GM19238 (cell line): ENCODE measurements at regions not wholly inside any gene's neighbourhood (a gene's known extent, or its start where the extent isn't known, plus 50 kb on each side); places are given as distances from the start of the nearest gene placed in this dataset.

Experiments used
- DNase-seq: peaks from one replicate; pipeline ENCODE4 v3.0.0; 2011; ENCODE audit warnings: low spot score; ENCODE audit not compliant: insufficient read length

DNA sequence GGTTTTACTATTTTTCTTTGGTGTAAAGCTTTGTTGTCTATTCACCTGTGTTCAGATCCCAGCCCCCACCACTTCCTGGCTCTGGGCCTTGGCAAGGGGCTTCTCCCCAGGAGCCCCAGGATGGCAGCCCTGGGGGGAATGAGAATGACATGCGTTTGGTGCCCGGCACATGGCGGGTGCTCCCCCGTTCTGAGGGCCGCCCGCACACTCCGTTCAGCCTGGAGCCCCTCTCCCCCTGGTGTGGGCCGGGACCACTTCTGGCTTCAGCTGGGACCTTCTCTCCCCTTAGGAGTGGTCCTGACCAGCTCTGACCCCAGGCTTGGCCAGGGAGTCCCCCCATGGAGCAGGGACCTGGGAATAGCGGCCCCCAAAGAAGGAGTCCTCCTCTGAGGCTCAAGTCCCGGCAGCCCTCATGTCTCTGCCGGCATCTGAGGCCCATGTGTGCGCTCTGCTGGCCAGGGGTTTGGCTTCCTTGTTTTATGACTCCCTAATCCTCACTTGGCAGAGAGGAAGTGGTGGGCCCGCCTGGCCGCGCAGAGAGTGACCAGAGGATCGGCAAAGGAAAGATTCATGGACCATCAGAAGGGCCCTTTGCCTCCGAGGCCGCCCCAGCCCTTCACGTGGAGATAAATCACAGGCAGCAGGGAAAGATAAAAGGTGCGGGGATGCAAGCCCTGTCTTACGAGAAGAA, 57.0 kb upstream of the LMX1B start:
- DNase-seq, result no peak

DNA sequence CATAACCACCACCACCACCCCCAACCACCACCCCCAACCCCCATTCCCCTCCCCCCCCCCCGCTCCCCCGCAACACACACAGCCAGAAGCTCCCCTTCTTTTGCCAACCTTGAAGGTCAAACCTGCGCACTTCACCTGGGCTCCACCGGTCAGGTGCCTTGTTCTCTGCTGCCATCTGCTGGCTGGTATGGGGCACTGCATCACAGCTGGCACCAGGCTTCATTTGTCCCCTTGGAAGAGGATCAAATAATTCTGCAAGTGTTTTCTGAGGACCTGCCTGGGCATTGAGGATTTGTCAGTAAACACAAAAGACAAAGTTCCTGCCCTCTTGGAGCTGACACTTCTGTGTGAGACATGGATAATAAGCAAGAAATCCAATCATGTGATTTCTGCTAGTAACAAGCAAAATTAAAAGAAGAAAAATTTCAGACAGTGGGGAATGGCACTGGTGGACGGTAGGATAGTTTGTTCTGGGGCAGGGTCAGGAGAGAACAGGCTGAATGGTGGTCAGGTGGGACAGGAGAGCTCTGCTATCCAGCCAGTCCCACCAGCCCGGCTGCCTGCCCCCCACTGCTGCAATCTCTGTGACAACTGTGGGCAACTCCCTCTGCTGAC, 55.6 kb upstream of the LMX1B start:
- DNase-seq, result peak; percentile 72

DNA sequence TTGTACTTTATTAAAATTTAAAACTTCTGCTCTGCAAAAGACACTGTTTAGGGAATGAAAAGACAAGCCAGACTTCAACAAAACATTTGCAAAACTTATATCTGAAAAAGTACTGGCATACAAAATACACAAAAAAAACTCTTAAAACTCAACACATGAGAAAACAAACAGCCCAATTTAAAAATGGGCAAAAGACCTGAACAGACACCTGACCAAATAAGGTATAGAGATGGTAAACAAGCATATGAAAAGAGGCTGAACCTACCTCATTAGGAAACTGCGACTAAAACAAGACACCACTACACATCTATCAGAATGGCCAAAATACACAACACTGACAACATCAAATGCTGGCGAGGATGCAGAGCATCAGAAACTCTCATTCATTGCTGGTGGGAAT, 54.4 kb upstream of the LMX1B start:
- DNase-seq, result no peak

DNA sequence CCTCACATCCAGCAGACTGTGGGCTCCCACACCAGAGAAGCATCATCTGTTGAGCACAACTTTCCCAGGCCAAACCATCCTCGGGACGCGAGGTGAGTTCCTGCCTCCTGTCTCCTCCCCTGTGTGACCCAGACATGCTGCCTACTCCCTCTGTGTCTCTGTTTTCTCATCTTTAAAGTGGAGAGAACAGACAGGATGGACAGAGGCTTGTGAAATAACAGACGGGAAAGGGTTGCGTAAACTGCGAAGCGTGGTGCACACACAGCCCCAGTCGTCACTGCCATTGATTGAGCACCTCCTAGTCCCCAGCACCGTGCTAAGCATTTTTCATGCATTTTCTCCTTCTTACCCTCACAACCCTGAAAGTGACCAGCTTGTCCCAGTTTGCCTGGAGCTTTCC, 52.1 kb upstream of the LMX1B start:
- DNase-seq, result no peak

DNA sequence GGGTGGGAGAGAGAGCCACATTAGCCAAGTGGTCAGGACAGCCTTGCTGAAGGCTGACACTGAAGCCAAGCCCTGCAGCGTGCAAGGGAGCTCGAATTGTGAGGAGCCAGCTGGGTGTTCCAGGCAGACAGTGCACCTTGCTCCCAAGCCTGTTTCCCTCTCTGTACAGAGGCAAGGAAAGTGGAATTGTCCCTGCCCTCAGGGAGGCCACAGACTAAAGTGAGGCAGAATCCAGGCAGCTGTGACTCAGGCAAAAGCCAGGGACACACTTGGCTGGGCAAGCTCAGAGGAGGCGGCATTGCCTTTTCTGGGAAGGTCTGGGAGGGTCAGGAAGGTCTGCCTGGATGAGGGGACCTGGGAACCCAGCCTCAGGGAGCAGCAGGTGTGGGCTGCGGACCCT, 50.2 kb upstream of the LMX1B start:
- DNase-seq, result no peak
